Kidney capillary endothelial cell (primary cell): ENCODE measurements at regions not wholly inside any gene's neighbourhood (a gene's known extent, or its start where the extent isn't known, plus 50 kb on each side); places are given as distances from the start of the nearest gene placed in this dataset.
A peak's percentile ranks its signal among the peaks of the same experiment; 100 is the strongest.

Experiments used
- DNase-seq: peaks from one replicate; pipeline ENCODE4 v3.0.0-alpha.2; 2018; ENCODE audit warnings: low spot score

DNA sequence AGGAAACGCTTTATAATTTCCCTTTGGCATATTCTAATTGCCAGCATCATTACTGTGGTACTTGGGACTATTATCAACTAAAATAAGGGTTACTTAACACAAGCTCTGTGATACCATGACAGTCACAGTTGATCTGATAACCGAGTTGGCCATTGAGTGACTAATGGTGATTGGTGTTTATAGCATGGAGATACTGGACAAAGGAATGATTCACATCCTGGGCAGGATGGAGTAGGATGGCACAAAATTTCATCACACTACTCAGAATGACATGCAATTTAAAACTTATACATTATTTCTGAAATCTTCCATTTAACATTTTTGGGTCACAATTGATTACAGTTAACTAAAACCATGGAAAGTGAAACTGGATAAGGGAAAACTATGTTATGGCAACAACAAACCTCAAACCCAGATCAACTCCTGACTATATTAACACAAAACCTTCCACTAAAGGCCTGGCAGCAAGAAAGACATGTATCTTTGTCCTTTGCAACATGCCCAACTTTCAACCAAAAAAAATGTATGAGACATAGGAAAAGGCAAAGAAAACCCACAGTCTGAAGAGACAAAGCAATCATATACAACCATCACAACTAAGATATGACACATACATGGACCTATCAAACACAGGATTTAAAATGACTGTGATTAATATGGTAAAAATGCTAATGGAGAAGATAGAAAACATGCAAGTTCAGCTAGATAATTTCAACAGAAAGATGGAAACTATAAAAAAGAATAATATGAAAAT lies 208.5 kb upstream of the NRP1 start:
- DNase-seq = peak; percentile 68

- DNase-seq = no peak
Observed at GRCh38 chr10:33539116-33539515, 204.6 kb upstream of the NRP1 start.

- no peak for DNase-seq
Observed at GRCh38 chr10:33537066-33537465, 202.6 kb upstream of the NRP1 start.

DNA sequence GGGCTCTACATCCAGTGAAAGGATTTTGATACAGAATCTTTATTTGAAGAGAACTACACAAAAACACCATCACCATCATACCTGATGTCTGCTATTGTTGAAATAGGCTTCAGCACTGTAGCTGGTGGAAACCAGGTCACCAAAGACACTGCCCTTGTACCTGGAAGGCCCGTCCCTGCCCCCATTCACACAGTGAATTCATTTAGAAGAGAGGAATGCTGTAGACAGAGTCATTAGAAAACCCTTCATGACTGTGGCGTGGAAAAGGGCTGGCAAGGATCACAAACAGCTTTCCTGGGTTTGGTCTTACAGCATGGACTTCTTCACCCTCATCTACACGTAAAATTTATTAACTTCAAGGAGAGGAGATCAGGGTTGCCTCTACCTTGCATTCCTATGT lies 202.0 kb upstream of the NRP1 start:
- DNase-seq = no peak

DNA sequence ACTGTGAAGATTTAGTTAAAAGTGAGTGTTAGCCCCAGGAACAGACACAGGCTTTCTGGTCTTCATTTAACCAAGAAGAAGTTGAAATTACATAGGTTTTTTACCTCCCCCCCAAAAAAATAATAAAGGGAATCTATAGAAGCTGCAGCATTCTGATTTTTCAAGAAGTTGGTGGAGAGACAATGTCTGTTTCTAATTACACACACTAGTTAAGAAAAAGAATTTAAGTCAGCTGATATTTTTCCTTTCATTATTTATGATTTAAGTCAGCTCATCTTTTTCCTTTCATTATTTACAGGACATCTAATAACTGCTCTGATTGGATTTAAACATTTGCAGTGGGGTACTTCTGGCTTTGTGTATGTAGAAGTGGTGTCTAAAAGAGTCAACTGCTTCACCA lies 201.4 kb upstream of the NRP1 start:
- no peak for DNase-seq

- DNase-seq = no peak
Observed at GRCh38 chr10:33534416-33534815, 199.9 kb upstream of the NRP1 start.

GRCh38 chr10:33533612-33534011 lies 199.1 kb upstream of the NRP1 start:
- no peak for DNase-seq

DNA sequence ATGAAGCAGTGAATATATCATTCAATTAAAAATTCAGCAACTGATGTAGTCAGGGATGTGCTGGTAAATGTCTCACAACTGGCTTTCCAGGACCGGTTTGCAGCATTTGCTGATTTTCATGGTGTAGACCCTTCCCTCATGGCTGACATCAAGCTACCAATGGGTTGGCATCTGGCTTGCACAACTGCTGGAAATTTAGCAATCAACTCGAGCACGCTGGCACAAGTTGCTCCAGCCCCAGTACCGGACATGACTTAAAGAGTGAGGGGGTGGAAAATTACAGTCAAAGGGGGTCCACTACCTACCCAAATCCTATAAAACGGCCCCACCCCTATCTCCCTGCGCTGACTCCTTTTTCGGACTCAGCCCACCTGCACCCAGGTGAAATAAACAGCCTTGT lies 198.4 kb upstream of the NRP1 start:
- no peak for DNase-seq

DNA sequence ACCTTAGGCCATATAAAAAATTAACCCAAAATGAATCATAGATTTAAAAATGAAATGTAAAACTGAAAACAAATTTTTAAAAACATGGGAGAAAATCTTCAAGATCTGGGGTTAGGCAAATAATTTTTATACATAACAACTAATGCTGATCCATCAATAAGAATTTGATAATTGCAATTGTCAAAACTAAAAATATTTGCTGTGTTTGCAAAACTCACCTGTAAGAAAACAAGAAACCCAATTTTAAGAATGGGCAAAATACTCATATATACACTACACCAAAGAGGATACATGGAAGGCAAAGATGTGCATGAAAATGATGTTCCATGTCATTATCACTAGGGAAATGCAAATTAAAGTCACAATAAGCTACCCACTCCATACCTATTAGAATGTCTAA lies 194.8 kb upstream of the NRP1 start:
- DNase-seq = no peak

DNA sequence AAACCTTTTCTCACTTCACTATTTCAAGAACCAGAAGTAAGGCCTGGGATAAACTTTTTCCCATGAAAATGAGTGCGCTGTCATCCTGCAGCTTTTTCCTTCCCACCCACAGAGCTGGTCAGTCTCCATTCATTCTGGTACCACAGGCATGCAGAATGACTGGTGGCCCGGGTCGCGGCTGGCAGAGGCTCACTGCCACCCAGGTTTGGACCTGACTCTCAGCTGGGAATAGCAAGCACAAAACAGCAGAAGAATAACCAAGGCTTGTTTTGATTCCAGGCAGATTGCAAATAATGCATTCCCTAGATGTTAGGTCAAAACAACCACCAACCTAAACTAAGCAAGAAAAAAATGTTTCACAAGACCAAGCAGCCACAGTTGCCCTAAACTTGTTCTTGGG lies 190.5 kb upstream of the NRP1 start:
- DNase-seq = no peak

DNA sequence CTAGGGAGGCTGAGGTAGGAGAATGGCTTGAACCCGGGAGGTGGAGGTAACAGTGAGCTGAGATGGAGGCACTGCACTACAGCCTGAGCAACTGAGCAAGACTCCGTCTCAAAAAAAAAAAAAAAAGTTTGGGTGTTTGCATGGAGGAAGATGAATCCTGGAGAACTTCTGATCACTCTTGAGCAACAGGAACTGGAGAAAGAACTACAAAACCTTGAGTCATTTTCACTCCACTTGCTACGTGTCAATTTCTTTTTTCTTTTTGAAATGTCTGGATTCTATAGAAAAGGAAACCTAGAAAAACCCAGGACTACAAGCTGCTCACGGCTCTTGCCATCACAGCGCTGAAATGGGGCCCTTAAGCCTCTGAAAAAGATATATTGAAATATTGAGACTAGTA lies 189.6 kb upstream of the NRP1 start:
- no peak for DNase-seq

- no peak for DNase-seq
Observed at GRCh38 chr10:33523236-33523792, 188.8 kb upstream of the NRP1 start.

GRCh38 chr10:33521904-33522303 lies 187.4 kb upstream of the NRP1 start:
- no peak for DNase-seq

GRCh38 chr10:33521062-33521461 lies 186.6 kb upstream of the NRP1 start:
- no peak for DNase-seq

- no peak for DNase-seq
Observed at GRCh38 chr10:33520223-33520622, 185.8 kb upstream of the NRP1 start.

- DNase-seq = no peak
Observed at GRCh38 chr10:33519130-33519860, 184.8 kb upstream of the NRP1 start.

- no peak for DNase-seq
Observed at GRCh38 chr10:33510206-33510605, 175.7 kb upstream of the NRP1 start.

GRCh38 chr10:33509231-33509831 lies 174.9 kb upstream of the NRP1 start:
- peak; percentile 62 for DNase-seq

GRCh38 chr10:33507662-33508425 lies 173.4 kb upstream of the NRP1 start:
- no peak for DNase-seq

- DNase-seq = no peak
Observed at GRCh38 chr10:33506838-33507661, 172.6 kb upstream of the NRP1 start.

DNA sequence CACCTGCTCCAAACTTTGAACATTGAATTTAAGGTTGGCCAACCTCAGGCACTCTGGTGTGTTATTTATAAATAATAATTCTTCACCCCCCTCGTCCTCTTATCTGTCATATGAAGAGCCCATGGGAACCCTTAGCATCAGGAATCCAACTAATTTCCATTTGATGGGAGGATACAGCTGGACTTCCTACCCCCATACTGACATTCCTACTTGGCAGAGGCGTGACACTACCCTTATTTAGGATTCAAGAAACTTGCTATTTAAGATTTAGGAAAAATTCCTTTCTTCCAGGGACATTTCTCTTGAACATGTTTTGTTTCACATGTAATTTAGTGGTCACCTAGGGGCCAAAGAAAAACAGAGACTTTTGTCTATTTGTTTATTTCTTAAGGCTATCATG lies 171.9 kb upstream of the NRP1 start:
- no peak for DNase-seq
